ENCODE measurements at regions not wholly inside any gene's neighbourhood (a gene's known extent, or its start where the extent isn't known, plus 50 kb on each side); places are given as distances from the start of the nearest gene placed in this dataset.

GRCh38 chr2:234193977-234194563 lies 143.6 kb downstream of the SPP2 start:
- no peaks in the 10 kb centered on the region for H3K27me3 ChIP-seq (ENCODE audit: insufficient read depth, low read length)
- no peaks in the 10 kb centered on the region for H3F3A ChIP-seq (ENCODE audit: insufficient read depth, low read length)
- no peak overlapping the region for H3K9ac ChIP-seq (ENCODE audit: low read length)
- no peaks in the 10 kb centered on the region for H3K9me3 ChIP-seq (ENCODE audit: low read length)
- H3K4me2 ChIP-seq (ENCODE audit: low read length): no peak overlapping the region
- no peak overlapping the region for H3K27ac ChIP-seq (ENCODE audit: low read depth, low read length, poor library complexity, severe bottlenecking)
- no peaks in the 10 kb centered on the region for H3K36me3 ChIP-seq (ENCODE audit: insufficient read depth, low read length)
- TF ChIP-seq EZH2 (IDR thresholded peaks at IDR 0.05; ENCODE audit: borderline replicate concordance, low read length): no peak
- no peak for TF ChIP-seq CTCF (IDR thresholded peaks at IDR 0.05; ENCODE audit: low read length)
- H4K20me1 ChIP-seq (ENCODE audit: insufficient read depth, low read length): no peaks in the 10 kb centered on the region
- no peak overlapping the region for H2AFZ ChIP-seq (ENCODE audit: low read length)
- H3K4me1 ChIP-seq (ENCODE audit: insufficient read depth, low read length, severe bottlenecking): no peaks in the 10 kb centered on the region
- H3K9me2 ChIP-seq (ENCODE audit: low read depth, low read length): no peaks in the 10 kb centered on the region
- no peak overlapping the region for H3K4me3 ChIP-seq (ENCODE audit: low read depth, low read length, poor library complexity, severe bottlenecking)
- no peaks in the 10 kb centered on the region for H3K79me2 ChIP-seq (ENCODE audit: insufficient read depth, low read length)

- no peaks in the 10 kb centered on the region for H3K79me2 ChIP-seq (ENCODE audit: insufficient read depth, low read length)
- no peak overlapping the region for H3K9ac ChIP-seq (ENCODE audit: low read length)
- TF ChIP-seq EZH2 (IDR thresholded peaks at IDR 0.05; ENCODE audit: borderline replicate concordance, low read length) (no peak), CTCF (IDR thresholded peaks at IDR 0.05; ENCODE audit: low read length) (no peak)
- H3K4me3 ChIP-seq (ENCODE audit: low read depth, low read length, poor library complexity, severe bottlenecking): no peak overlapping the region
- H3K4me1 ChIP-seq (ENCODE audit: insufficient read depth, low read length, severe bottlenecking): no peaks in the 10 kb centered on the region
- no peaks in the 10 kb centered on the region for H3K9me3 ChIP-seq (ENCODE audit: low read length)
- H2AFZ ChIP-seq (ENCODE audit: low read length): no peak overlapping the region
- H3K36me3 ChIP-seq (ENCODE audit: insufficient read depth, low read length): no peaks in the 10 kb centered on the region
- no peak overlapping the region for H3K27ac ChIP-seq (ENCODE audit: low read depth, low read length, poor library complexity, severe bottlenecking)
- H3K9me2 ChIP-seq (ENCODE audit: low read depth, low read length): no peaks in the 10 kb centered on the region
- no peak overlapping the region for H3K4me2 ChIP-seq (ENCODE audit: low read length)
- H3K27me3 ChIP-seq (ENCODE audit: insufficient read depth, low read length): no peaks in the 10 kb centered on the region
- H4K20me1 ChIP-seq (ENCODE audit: insufficient read depth, low read length): no peaks in the 10 kb centered on the region
- no peaks in the 10 kb centered on the region for H3F3A ChIP-seq (ENCODE audit: insufficient read depth, low read length)
These were observed 141.4 kb downstream of the SPP2 start for GRCh38 chr2:234191819-234192407.

GRCh38 chr2:234189786-234190300 lies 139.3 kb downstream of the SPP2 start:
- no peaks in the 10 kb centered on the region for H3K27me3 ChIP-seq (ENCODE audit: insufficient read depth, low read length)
- H3K9me2 ChIP-seq (ENCODE audit: low read depth, low read length): no peaks in the 10 kb centered on the region
- H3K9ac ChIP-seq (ENCODE audit: low read length): no peak overlapping the region
- H3K4me2 ChIP-seq (ENCODE audit: low read length): no peak overlapping the region
- H3F3A ChIP-seq (ENCODE audit: insufficient read depth, low read length): no peaks in the 10 kb centered on the region
- H3K79me2 ChIP-seq (ENCODE audit: insufficient read depth, low read length): no peaks in the 10 kb centered on the region
- H2AFZ ChIP-seq (ENCODE audit: low read length): no peak overlapping the region
- no peaks in the 10 kb centered on the region for H3K36me3 ChIP-seq (ENCODE audit: insufficient read depth, low read length)
- no peak overlapping the region for H3K4me3 ChIP-seq (ENCODE audit: low read depth, low read length, poor library complexity, severe bottlenecking)
- no peak for TF ChIP-seq CTCF (IDR thresholded peaks at IDR 0.05; ENCODE audit: low read length)
- TF ChIP-seq EZH2 (IDR thresholded peaks at IDR 0.05; ENCODE audit: borderline replicate concordance, low read length): no peak
- no peaks in the 10 kb centered on the region for H3K4me1 ChIP-seq (ENCODE audit: insufficient read depth, low read length, severe bottlenecking)
- no peak overlapping the region for H3K27ac ChIP-seq (ENCODE audit: low read depth, low read length, poor library complexity, severe bottlenecking)
- no peaks in the 10 kb centered on the region for H4K20me1 ChIP-seq (ENCODE audit: insufficient read depth, low read length)
- no peaks in the 10 kb centered on the region for H3K9me3 ChIP-seq (ENCODE audit: low read length)
